Stomach smooth muscle (tissue), 2 donors: ENCODE measurements at regions not wholly inside any gene's neighbourhood (a gene's known extent, or its start where the extent isn't known, plus 50 kb on each side); places are given as distances from the start of the nearest gene placed in this dataset.

ENCODE experiments used
- H3K27ac ChIP-seq: one replicate; pipeline ENCODE4 v1.7.0; 2013; ENCODE audit warnings: mild to moderate bottlenecking, low read length, inconsistent platforms
- H3K27me3 ChIP-seq, 2 donors: one replicate each; pipeline ENCODE4 v1.7.0; 2013; ENCODE audit warnings: low read length in 2 of 2; ENCODE audit not compliant: insufficient read depth in 2 of 2, control insufficient read depth in 1 of 2
- H3K36me3 ChIP-seq, 2 donors: one replicate each; pipeline ENCODE4 v1.7.0; 2013; ENCODE audit warnings: low read length in 2 of 2; ENCODE audit not compliant: control insufficient read depth in 2 of 2, insufficient read depth in 2 of 2
- H3K4me1 ChIP-seq: one replicate; pipeline ENCODE4 v1.7.0; 2013; ENCODE audit warnings: low read length; ENCODE audit not compliant: control insufficient read depth, insufficient read depth
- H3K4me3 ChIP-seq, 2 donors: one replicate each; pipeline ENCODE4 v1.7.0; 2013; ENCODE audit warnings: low read length in 2 of 2
- H3K9ac ChIP-seq, 2 donors: one replicate each; pipeline ENCODE4 v1.7.0; 2013; ENCODE audit warnings: low read length in 2 of 2, mild to moderate bottlenecking in 1 of 2
- H3K9me3 ChIP-seq, 2 donors: one replicate each; pipeline ENCODE4 v1.7.0; 2013; ENCODE audit warnings: low read length in 2 of 2; ENCODE audit not compliant: control insufficient read depth in 2 of 2
- donor health status: healthy.
- donor health status: Pancreatic carcinoma.

DNA sequence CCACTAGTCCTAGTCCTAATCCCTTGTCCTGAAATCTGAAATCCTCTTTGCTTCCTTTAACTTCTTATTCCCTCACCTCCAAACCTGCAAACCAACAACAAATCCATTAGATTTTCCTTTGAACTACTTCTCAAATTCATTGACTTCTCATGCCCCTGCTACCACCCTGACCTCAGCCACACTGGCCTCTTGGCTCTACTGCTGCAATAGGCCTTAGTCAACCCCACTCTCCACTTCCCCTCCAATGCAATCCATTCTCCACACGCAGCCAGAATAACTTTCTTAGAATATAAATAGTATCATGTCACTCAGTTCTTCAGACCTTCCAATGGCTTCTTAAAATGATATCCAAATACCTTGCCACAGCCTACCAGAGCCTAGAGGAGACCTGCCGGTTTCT lies 131.1 kb upstream of the GADL1 start:
- Histone ChIP-seq H3K27ac (no peak overlapping the region), H3K4me1 (no peaks in the 10 kb centered on the region), H3K4me3 (no peak overlapping the region), H3K9ac (no peak overlapping the region), H3K27me3 (no peaks in the 10 kb centered on the region), H3K36me3 (no peaks in the 10 kb centered on the region), H3K9me3 (peaks cover 3 to 5% of the 10 kb centered on the region in 2 donors)

DNA sequence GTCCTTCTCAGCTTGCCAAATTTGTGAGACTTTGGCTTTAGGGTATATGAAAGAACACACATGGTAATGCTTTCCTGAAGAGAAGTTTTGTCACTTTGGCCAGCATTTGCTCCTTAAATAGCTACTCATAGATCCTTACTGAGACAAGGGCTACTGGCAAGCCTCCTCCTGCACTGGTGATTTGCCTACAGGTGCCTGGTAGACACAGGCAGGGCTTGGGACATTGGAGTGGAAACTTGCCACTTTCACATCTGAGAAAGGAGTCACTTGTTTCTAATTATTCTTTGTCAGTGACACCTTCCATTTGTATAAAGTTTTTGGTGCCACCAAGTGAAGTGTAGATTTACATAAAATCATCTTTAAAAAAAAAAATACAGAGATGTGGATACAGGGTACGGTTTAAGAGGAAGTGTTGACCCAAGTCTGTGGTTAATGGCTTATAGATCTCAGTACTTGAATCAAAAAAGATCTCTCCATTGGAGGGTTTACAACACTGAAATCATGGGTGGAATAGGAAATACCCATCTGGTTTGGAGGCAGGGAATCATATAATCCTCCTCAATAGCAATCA lies 132.8 kb upstream of the GADL1 start:
- Histone ChIP-seq H3K36me3 (no peaks in the 10 kb centered on the region), H3K27ac (no peak overlapping the region), H3K4me1 (no peaks in the 10 kb centered on the region), H3K4me3 (no peak overlapping the region), H3K9ac (no peak overlapping the region), H3K9me3 (peaks cover 5 to 7% of the 10 kb centered on the region in 2 donors), H3K27me3 (no peaks in the 10 kb centered on the region)

DNA sequence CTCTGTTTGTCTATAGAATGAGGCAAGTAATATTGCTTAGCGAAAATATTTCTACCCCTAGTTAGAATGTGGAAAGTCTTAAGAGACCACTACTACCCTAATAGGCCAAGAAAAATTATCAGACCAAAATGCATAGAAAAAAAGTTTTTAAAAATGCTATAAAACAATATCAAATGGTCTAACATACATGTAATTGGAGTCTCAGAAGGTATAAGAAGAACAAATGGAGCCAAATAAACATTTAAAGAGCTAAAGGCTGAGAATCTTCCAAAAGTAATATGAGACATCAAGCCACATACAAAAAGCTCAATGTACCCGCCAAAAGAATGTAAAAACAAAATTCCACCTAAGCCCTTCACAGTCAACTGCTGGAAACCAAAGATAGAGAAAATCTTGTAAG lies 133.5 kb upstream of the GADL1 start:
- no peak overlapping the region for H3K4me3 ChIP-seq
- H3K36me3 ChIP-seq = no peaks in the 10 kb centered on the region
- no peak overlapping the region for H3K9ac ChIP-seq
- H3K9me3 ChIP-seq = peaks cover 5 to 7% of the 10 kb centered on the region in 2 donors
- H3K27ac ChIP-seq = no peak overlapping the region
- H3K27me3 ChIP-seq = no peaks in the 10 kb centered on the region
- no peaks in the 10 kb centered on the region for H3K4me1 ChIP-seq

DNA sequence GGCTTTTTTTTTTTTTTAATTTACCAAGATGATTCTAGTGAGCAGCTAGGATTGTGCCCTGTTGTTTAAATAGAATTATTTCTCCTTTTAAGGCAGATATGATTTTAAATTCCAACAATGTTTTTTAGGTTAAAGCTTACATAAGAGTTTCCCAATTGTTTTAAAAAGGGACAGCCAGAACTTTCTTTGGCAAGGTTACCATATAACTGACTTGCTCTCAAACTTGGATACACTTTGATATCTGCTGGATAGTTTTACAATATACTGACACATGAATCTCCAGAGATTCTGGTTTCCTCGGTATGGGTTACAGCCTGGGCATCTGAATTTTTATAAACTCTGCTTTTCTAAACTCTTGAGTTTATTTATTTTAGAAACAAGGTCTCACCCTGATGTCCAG lies 134.3 kb upstream of the GADL1 start:
- no peak overlapping the region for H3K4me3 ChIP-seq
- no peaks in the 10 kb centered on the region for H3K27me3 ChIP-seq
- no peak overlapping the region for H3K9ac ChIP-seq
- peaks cover 5 to 7% of the 10 kb centered on the region in 2 donors for H3K9me3 ChIP-seq
- H3K27ac ChIP-seq = no peak overlapping the region
- no peaks in the 10 kb centered on the region for H3K4me1 ChIP-seq
- no peaks in the 10 kb centered on the region for H3K36me3 ChIP-seq

DNA sequence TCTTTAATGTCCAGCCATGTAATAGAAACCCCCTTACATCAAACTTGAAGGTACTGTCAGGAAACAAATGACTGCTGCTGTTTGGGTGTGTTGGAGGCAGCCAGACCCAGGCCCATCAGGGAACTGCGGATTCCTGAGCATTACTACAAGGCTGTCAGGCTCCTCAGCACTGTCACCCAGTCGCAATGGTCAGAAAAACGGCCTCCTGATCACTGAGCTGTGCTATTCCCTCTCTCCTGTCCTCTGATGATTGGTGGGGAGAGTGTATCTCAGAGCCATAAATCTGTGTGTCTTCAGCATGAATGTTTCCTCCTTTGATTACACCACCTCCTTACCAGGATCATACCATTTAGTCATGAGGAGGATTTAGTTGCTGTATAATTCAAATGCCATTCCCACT lies 135.2 kb upstream of the GADL1 start:
- H3K9ac ChIP-seq = no peak overlapping the region
- H3K4me1 ChIP-seq = no peaks in the 10 kb centered on the region
- H3K27me3 ChIP-seq = no peaks in the 10 kb centered on the region
- peaks cover 5 to 7% of the 10 kb centered on the region in 2 donors for H3K9me3 ChIP-seq
- no peak overlapping the region for H3K27ac ChIP-seq
- H3K4me3 ChIP-seq = no peak overlapping the region
- H3K36me3 ChIP-seq = no peaks in the 10 kb centered on the region

DNA sequence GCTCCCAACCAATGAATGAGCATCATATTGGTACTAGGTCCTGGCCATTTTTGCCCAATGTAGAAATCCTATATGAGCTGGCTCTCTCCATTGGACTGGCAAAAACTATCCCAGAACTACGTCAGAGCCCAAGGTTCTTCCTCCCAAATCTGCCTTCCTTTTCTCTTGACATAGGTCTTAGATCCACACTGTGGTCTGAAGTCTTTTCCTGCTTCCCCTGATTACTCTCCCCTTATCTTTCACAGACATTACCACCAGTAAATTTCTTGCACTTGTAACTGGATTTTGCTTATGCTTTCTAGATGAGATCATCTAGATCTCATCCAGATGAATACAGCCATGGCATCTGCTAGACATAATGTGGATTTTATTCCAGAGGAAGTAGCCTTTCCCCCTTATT lies 141.2 kb upstream of the GADL1 start:
- H3K9me3 ChIP-seq = peaks cover 0 to 3% of the 10 kb centered on the region in 2 donors
- H3K4me1 ChIP-seq = no peaks in the 10 kb centered on the region
- H3K4me3 ChIP-seq = no peak overlapping the region
- H3K36me3 ChIP-seq = no peaks in the 10 kb centered on the region
- no peak overlapping the region for H3K27ac ChIP-seq
- no peak overlapping the region for H3K9ac ChIP-seq
- no peaks in the 10 kb centered on the region for H3K27me3 ChIP-seq

DNA sequence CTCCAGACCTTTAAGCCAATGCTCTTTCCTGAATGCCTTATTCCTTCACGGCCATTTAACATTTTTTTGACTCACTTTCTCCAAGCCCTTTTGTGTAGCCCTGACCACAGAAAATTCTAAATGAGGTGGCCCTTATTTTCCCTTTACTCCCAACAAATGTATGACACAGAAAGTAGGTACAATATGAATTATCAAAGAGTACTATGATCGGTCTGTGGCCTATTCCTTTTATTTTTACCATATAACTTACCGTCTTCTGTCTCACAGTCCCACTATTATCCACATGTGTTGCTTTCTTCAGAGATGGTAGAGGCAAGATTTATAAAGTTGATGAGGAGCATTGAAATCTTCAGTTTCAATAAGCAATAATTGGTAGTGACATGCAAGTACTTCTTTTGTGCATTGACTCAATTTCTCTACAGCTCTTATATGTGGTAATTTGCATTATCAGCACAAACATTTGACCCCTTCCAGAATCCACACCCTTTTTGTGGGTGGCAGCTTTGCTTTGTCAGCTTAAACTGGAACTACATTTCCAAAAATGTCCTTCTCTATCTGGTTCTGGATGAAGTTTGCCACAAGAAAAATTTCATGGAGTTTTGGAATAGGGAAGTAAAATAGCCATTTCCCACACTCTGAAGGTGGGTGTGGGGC lies 143.8 kb upstream of the GADL1 start:
- H3K4me3 ChIP-seq = no peak overlapping the region
- no peaks in the 10 kb centered on the region for H3K4me1 ChIP-seq
- H3K27ac ChIP-seq = no peak overlapping the region
- H3K27me3 ChIP-seq = no peaks in the 10 kb centered on the region
- H3K36me3 ChIP-seq = no peaks in the 10 kb centered on the region
- H3K9me3 ChIP-seq = peaks cover 0 to 7% of the 10 kb centered on the region in 2 donors
- no peak overlapping the region for H3K9ac ChIP-seq

DNA sequence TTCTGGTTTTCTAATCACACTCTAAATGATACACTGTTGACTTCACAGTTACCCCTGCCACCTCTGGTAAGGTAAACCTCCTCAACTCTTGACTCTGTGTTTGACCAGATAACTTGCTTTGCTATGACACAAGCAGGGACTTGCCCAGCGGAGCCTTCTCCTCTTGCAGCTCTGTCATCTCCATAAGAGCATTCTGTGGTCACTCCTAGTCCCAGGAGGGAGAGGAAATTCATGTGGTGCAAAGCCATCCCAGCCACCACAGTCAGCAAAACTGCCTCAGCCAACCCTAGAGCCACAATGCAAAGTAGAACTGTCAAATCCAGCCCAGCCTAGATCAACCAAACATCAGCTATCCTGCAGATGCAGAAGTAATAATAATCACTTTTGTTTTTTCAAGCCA lies 144.7 kb upstream of the GADL1 start:
- H3K27ac ChIP-seq = no peak overlapping the region
- H3K9ac ChIP-seq = no peak overlapping the region
- no peaks in the 10 kb centered on the region for H3K27me3 ChIP-seq
- H3K36me3 ChIP-seq = no peaks in the 10 kb centered on the region
- peaks cover 0 to 7% of the 10 kb centered on the region in 2 donors for H3K9me3 ChIP-seq
- H3K4me1 ChIP-seq = no peaks in the 10 kb centered on the region
- no peak overlapping the region for H3K4me3 ChIP-seq

DNA sequence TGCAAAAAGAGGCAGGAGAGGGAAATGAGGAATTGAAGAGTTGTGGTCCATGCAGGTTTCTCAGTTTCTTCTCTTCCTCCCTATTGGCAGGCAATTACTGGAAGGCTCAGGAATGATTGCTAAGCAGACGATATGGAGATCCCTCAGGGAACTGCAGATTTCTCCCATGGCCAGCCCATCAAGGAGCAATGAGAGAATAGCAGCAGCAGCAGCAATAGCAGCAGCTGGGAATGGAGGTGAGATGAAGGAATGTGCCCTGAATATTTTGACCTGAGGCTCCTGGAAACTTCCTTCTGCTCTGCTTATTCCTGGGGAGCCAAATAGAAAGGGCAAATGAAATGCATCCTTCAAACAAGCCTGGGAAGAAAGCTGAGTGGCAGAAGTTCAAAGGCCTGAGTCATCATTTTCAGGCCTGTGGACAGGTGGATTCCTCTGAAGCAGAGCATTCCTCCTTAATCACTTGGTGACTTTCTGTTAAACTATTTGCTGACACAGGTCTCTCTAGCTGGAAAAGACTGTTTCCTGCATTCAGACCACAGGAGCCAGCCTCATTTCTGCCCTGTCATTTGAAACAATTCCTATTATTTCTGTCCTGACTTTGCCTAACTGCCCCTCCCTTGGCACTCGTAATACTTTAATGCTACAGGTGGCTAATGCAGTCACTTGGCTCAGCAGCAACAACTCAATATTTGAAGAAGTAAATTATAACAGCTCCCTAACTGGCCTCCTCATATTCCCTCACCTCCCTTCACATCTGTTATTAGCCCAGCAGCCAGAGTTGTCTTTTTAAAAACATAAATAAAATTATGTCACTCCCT lies 146.9 kb upstream of the GADL1 start:
- Histone ChIP-seq H3K27ac (no peak overlapping the region), H3K4me1 (no peaks in the 10 kb centered on the region), H3K36me3 (no peaks in the 10 kb centered on the region), H3K9ac (no peak overlapping the region), H3K9me3 (peaks cover 0 to 7% of the 10 kb centered on the region in 2 donors), H3K4me3 (no peak overlapping the region), H3K27me3 (no peaks in the 10 kb centered on the region)

DNA sequence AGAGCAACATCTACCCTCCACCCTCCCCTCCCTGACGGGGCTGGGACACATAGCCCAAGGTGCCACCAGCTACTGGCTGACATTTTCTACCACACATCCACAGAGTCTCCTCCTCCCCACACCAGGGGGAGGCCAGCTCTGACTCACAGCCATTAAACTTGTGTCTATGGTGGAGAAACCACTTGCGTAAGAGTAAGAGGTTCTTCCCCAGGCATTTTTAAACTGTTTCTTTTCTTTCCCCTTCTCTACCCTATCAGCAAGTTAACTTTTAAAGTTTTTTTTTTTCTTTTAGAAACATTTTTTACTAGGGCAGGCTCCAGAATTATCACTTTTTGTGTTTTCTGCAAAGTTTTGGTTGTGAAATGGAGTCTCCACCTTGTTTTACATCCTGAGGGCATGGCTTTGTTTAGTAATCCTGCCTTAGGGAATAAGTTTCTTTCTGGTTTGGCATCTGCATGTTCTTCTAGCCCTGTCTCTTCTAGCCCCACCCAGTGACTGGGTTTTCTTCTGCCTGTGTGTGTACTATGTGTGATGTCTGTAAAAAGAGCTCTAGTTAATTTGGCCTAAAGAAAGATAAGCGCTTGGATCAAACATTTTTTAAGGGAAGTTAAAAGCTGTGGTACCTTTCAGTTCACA lies 148.8 kb upstream of the GADL1 start:
- H3K9ac ChIP-seq = no peak overlapping the region
- peaks cover 0 to 7% of the 10 kb centered on the region in 2 donors for H3K9me3 ChIP-seq
- no peaks in the 10 kb centered on the region for H3K27me3 ChIP-seq
- no peak overlapping the region for H3K27ac ChIP-seq
- H3K4me3 ChIP-seq = no peak overlapping the region
- H3K4me1 ChIP-seq = no peaks in the 10 kb centered on the region
- no peaks in the 10 kb centered on the region for H3K36me3 ChIP-seq
